ENCODE measurements at regions not wholly inside any gene's neighbourhood (a gene's known extent, or its start where the extent isn't known, plus 50 kb on each side); places are given as distances from the start of the nearest gene placed in this dataset.

DNA sequence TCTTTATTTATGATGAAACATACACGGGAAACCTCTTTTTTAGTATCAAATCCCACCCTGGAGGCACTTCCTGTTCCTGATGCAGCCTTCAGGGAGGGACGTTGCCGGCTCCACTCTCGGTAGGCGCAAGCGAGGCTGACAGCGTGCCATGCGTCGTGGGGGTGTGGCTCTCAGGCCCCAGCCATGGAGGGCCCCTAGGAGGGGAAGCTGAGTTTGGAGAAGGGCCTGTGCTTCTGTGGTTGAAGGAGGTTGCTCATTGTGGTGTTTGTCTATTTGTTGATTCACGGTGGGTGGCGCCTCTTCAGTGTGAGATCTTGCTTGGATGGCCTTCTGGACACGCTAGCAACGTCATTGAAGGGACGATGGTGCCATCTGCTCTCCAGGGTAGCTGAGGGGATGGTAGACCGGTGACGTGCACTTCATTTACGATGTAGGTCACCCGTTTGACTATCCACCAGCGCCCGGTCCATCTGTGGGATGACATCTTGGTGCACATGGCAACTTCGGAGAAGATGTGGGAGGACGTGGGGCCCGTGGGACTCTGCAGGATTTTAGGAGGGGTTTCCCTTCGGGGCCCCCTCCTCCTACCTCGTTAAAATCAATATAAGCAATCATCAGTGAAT lies 126.3 kb upstream of the RTL1 start:
- no peak for TF ChIP-seq TBP (CRISPR knock-in tag; IDR thresholded peaks at IDR 0.05)
- TF ChIP-seq CREB1 (IDR thresholded peaks at IDR 0.05) = 0 out of 2 replicates have a peak, but pooled peaks have one; percentile 20
- TF ChIP-seq CREB1 (CRISPR knock-in tag; IDR thresholded peaks at IDR 0.05) = no peak
- TF ChIP-seq, protein P1, sequence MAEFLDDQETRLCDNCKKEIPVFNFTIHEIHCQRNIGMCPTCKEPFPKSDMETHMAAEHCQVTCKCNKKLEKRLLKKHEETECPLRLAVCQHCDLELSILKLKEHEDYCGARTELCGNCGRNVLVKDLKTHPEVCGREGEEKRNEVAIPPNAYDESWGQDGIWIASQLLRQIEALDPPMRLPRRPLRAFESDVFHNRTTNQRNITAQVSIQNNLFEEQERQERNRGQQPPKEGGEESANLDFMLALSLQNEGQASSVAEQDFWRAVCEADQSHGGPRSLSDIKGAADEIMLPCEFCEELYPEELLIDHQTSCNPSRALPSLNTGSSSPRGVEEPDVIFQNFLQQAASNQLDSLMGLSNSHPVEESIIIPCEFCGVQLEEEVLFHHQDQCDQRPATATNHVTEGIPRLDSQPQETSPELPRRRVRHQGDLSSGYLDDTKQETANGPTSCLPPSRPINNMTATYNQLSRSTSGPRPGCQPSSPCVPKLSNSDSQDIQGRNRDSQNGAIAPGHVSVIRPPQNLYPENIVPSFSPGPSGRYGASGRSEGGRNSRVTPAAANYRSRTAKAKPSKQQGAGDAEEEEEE (CRISPR knock-in tag; IDR thresholded peaks at IDR 0.05; ENCODE audit: borderline replicate concordance) = no peak
- no peak for TF ChIP-seq ZSCAN9 (CRISPR knock-in tag; IDR thresholded peaks at IDR 0.05; ENCODE audit: borderline replicate concordance)
- no peak for TF ChIP-seq ZFP1 (CRISPR knock-in tag; IDR thresholded peaks at IDR 0.05)
- intact Hi-C loops (cut with micrococcal nuclease; ENCODE audit: unreplicated experiment) = no loop called here
- H3K4me2 ChIP-seq (ENCODE audit: low read depth, low read length) = no peak overlapping the region
- ChIA-PET POLR2A (no interaction called here), CTCF (ENCODE audit: low intra/inter-chr PET ratio, low total read pairs) (no interaction called here)
- H3K4me3 ChIP-seq (replicated peaks in 1 of 3; ENCODE audit: insufficient read depth in 1 of 3, low read depth in 2 of 3, low read length in 3 of 3) = no peak overlapping the region
- H3K27me3 ChIP-seq (ENCODE audit: control insufficient read depth in 1 of 2, insufficient read depth in 2 of 2, low read length in 2 of 2) = peaks cover 17 to 96% of the 10 kb centered on the region in 2 experiments
- FAIRE-seq (no peak), DNase-seq (ENCODE audit: low spot score) (no peak), ATAC-seq (no peak)
- H3K27ac ChIP-seq (ENCODE audit: extremely low read length, insufficient read depth, low read length) = no peak overlapping the region
- H3K9ac ChIP-seq (ENCODE audit: insufficient read depth, low read depth, low read length) = no peak overlapping the region
- no peaks in the 10 kb centered on the region for H3K9me3 ChIP-seq (ENCODE audit: low read length)
- H3K4me1 ChIP-seq (ENCODE audit: insufficient read depth, low read length) = no peaks in the 10 kb centered on the region
- no peaks in the 10 kb centered on the region for H3K36me3 ChIP-seq (replicated peaks in 1 of 2; ENCODE audit: control insufficient read depth in 1 of 2, insufficient read depth in 2 of 2, low read length in 2 of 2)
- BruUV-seq (replicated peaks) = no TSS peak
- H2AFZ ChIP-seq (ENCODE audit: low read length) = no peak overlapping the region
- peaks cover 8% of the 10 kb centered on the region; the same call in 1 of the 2 replicates for H4K20me1 ChIP-seq (ENCODE audit: insufficient read depth, low read length)
- no peaks in the 10 kb centered on the region for H3K79me2 ChIP-seq (ENCODE audit: insufficient read depth, low read length)
- 57% methylated on average over 18 of the region's 25 CpGs for WGBS (ENCODE audit: low lambda C conversion rate)
- in situ Hi-C loops (cut with HindIII; ENCODE audit: extremely low pct_ligation_motif_present, low pct_unique_long_range_greater_than_20kb) = no loop called here

GRCh38 chr14:101030586-101030985 lies 127.1 kb upstream of the RTL1 start:
- POLR2A ChIA-PET = no interaction called here
- Histone ChIP-seq H3K27me3 (ENCODE audit: control insufficient read depth in 1 of 2, insufficient read depth in 2 of 2, low read length in 2 of 2) (peaks cover 23 to 96% of the 10 kb centered on the region in 2 experiments), H3K79me2 (ENCODE audit: insufficient read depth, low read length) (no peaks in the 10 kb centered on the region), H3K36me3 (replicated peaks in 1 of 2; ENCODE audit: control insufficient read depth in 1 of 2, insufficient read depth in 2 of 2, low read length in 2 of 2) (no peaks in the 10 kb centered on the region), H4K20me1 (ENCODE audit: insufficient read depth, low read length) (peaks cover 8% of the 10 kb centered on the region; the same call in 1 of the 2 replicates), H3K4me3 (replicated peaks in 1 of 3; ENCODE audit: insufficient read depth in 1 of 3, low read depth in 2 of 3, low read length in 3 of 3) (no peak overlapping the region), H3K9ac (ENCODE audit: insufficient read depth, low read depth, low read length) (no peak overlapping the region), H2AFZ (ENCODE audit: low read length) (no peak overlapping the region), H3K27ac (ENCODE audit: extremely low read length, insufficient read depth, low read length) (no peak overlapping the region), H3K4me2 (ENCODE audit: low read depth, low read length) (no peak overlapping the region), H3K9me3 (ENCODE audit: low read length) (no peaks in the 10 kb centered on the region), H3K4me1 (ENCODE audit: insufficient read depth, low read length) (no peaks in the 10 kb centered on the region)
- DNase-seq (ENCODE audit: low spot score) (no peak), ATAC-seq (no peak), FAIRE-seq (no peak)
- intact Hi-C loops (cut with micrococcal nuclease; ENCODE audit: unreplicated experiment) = no loop called here
- CTCF ChIA-PET (ENCODE audit: low intra/inter-chr PET ratio, low total read pairs) = no interaction called here
- BruUV-seq (replicated peaks) = no TSS peak
- in situ Hi-C loops (cut with HindIII; ENCODE audit: extremely low pct_ligation_motif_present, low pct_unique_long_range_greater_than_20kb) = no loop called here
- WGBS (ENCODE audit: low lambda C conversion rate) = 75% methylated on average over 6 of the region's 14 CpGs
- TF ChIP-seq KLF15 (CRISPR knock-in tag; IDR thresholded peaks at IDR 0.05; ENCODE audit: borderline replicate concordance) (no peak), ZNF570 (CRISPR knock-in tag; IDR thresholded peaks at IDR 0.05; ENCODE audit: borderline replicate concordance) (no peak), HMGA1 (CRISPR knock-in tag; conservative IDR thresholded peaks at IDR 0.05) (no peak), ZNF296 (CRISPR knock-in tag; conservative IDR thresholded peaks at IDR 0.05) (no peak), BCL3 (CRISPR knock-in tag; IDR thresholded peaks at IDR 0.05) (no peak), ZNF557 (CRISPR knock-in tag; IDR thresholded peaks at IDR 0.05) (no peak), FOSL1 (CRISPR knock-in tag; IDR thresholded peaks at IDR 0.05; ENCODE audit: borderline replicate concordance) (no peak), NFE2L1 (CRISPR knock-in tag; IDR thresholded peaks at IDR 0.05; ENCODE audit: borderline replicate concordance) (no peak), U2AF1 (optimal IDR thresholded peaks at IDR 0.05; ENCODE audit: low read depth, low read length) (no peak)
- TF ChIP-seq, protein P2, sequence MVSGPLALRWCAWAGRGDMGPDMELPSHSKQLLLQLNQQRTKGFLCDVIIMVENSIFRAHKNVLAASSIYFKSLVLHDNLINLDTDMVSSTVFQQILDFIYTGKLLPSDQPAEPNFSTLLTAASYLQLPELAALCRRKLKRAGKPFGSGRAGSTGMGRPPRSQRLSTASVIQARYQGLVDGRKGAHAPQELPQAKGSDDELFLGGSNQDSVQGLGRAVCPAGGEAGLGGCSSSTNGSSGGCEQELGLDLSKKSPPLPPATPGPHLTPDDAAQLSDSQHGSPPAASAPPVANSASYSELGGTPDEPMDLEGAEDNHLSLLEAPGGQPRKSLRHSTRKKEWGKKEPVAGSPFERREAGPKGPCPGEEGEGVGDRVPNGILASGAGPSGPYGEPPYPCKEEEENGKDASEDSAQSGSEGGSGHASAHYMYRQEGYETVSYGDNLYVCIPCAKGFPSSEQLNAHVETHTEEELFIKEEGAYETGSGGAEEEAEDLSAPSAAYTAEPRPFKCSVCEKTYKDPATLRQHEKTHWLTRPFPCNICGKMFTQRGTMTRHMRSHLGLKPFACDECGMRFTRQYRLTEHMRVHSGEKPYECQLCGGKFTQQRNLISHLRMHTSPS (CRISPR knock-in tag; IDR thresholded peaks at IDR 0.05; ENCODE audit: low read depth) = no peak
